ENCODE measurements at regions not wholly inside any gene's neighbourhood (a gene's known extent, or its start where the extent isn't known, plus 50 kb on each side); places are given as distances from the start of the nearest gene placed in this dataset.

DNA sequence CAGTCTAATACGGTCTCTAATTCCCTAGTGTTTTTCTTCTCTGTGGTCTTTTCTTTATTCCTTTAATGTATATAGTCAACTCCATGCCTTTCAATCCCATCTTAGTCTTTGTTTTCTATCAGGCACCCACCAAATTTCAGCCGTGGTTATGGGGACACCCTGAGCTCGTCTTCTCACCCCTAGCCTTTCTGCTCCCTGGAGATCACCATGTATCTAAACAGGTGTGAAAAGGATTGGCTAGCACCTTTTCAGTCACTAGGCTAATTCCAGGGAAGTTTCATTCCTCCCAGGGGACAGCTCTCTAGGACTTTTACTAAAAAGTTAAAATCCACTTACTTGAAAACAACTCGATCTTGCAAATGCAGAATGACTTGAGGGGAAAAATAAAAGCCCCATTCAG, 291.3 kb downstream of the ETNK1 start:
- DNase-seq = no peak

GRCh38 chr12:22916815-22917214, 291.8 kb downstream of the ETNK1 start:
- DNase-seq = no peak

- DNase-seq = peak; percentile 89
These were observed 294.9 kb downstream of the ETNK1 start for GRCh38 chr12:22919883-22920282.

- no peak for DNase-seq
These were observed 298.8 kb downstream of the ETNK1 start for GRCh38 chr12:22923768-22924167.

DNA sequence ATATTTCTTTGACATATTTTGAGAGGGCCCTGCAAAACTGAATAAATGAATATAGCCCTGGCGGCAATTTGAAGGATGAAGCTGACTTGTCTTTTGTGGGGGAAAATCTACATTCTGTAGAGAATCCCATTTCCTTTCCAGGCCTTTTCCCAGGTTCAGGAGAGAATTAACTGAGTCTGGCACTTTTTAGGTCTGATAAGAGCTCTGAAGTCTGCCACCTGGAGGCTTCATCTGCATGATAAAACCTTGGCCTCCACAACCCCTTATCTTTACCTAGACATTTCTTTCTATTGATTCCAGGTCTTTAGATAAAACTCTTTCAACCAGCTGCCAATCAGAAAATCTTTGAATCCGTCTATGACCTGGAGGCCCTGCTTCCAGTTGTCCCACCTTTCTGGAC, 299.4 kb downstream of the ETNK1 start:
- DNase-seq = no peak

GRCh38 chr12:22925623-22926022, 300.7 kb downstream of the ETNK1 start:
- DNase-seq = no peak

GRCh38 chr12:22932431-22932830, 307.5 kb downstream of the ETNK1 start:
- DNase-seq = no peak

- DNase-seq = no peak
These were observed 310.1 kb downstream of the ETNK1 start for GRCh38 chr12:22935090-22935489.

GRCh38 chr12:22935501-22935900, 310.5 kb downstream of the ETNK1 start:
- no peak for DNase-seq

- DNase-seq = no peak
These were observed 313.4 kb downstream of the ETNK1 start for GRCh38 chr12:22938323-22938722.

- no peak for DNase-seq
These were observed 326.2 kb downstream of the ETNK1 start for GRCh38 chr12:22951206-22951605.

DNA sequence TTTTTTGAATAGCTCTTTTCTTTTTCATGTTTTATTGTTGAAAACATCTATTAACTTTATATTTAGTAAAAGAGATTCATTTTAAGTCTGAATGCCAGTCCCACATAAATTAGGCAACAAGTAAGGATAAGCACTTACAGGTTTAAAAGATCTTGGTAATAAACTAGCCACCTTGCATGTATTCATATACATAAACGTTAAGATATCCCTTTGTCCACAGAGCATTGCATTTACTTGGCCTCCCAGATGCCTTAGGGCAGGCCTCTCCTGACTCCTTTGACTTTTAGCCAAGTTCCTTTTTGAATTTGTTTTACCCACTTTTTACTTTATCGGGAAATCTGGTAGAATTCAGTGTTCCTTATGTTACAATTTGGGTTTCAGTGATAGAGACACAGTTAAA, 331.7 kb downstream of the ETNK1 start:
- no peak for DNase-seq

DNA sequence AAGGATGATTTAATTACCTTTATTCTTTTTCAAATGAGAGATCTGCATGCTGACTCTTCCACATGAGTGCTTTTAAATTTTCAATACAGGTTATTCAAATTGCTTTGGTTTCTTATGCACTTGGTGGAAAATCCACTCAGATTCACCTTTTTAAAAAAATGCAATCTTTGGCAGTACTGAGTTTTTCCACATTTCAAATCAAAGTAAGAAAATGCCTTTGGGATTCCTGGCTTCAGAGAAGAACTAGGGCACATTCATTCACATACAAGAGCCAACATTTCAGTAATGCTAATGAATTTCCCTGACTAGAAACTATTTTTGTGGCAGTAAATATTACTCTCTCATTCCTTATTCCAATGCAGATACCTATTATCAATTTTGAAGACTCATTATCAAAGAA, 342.2 kb downstream of the ETNK1 start:
- DNase-seq = no peak

- DNase-seq = no peak
These were observed 344.6 kb downstream of the ETNK1 start for GRCh38 chr12:22969521-22969920.

DNA sequence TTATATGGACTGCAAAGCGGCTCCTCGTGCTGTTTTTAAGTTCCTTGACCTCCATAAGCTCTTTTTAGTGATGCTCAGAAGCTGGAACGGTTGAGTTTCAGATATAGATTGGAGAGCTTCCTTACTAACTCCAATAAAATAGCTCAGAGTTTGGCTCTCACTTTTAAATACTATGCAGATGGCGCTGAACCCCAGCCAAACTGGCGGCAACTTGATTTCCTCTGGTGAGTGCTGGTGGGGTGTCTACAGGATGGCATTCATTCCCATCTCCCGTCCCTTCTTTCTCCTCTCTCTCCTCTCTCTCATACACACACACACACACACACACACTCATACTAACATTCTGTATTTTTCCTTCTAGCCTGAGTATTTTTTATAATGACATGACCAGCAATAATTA, 346.3 kb downstream of the ETNK1 start:
- DNase-seq = no peak

GRCh38 chr12:22971701-22972191, 346.8 kb downstream of the ETNK1 start:
- DNase-seq = no peak

DNA sequence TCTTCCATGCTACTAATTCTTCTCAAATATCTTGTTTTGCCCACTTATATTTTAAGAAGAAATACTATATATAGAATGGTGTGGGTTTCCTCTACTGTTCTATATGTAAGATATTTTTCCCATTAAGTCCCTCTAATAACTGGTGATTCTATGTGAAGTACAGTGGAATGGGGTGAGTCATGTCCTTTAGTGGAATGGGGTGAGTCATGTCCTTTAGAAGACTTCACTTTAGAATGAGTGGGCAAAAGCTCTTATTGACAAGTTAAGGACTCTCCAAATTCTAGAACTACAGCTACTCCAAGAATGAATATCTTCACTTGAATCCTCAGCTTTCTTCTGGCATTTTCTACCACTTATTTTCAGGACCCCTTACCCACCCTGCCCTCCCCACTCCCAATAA, 349.9 kb downstream of the ETNK1 start:
- DNase-seq = peak; percentile 8

DNA sequence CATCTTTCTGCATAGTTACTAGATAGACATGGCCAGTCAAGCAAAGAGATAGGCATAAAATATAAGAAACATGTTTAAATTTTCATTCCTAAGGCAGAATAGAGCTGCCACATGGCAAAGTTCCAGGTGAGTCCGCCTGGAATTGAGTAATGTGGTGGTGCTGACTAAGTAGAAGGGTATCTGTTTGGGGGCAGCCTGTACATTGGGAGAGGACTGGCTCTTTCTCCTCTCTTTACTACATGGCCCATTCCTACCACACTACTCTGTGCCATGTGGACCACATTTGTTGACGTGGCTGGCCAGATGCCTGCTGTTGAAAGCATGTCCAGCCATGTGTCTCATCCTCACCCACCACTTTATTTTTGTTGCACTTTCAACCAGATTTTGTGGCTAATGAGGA, 354.0 kb downstream of the ETNK1 start:
- no peak for DNase-seq

GRCh38 chr12:22979854-22980469, 355.0 kb downstream of the ETNK1 start:
- DNase-seq = no peak

DNA sequence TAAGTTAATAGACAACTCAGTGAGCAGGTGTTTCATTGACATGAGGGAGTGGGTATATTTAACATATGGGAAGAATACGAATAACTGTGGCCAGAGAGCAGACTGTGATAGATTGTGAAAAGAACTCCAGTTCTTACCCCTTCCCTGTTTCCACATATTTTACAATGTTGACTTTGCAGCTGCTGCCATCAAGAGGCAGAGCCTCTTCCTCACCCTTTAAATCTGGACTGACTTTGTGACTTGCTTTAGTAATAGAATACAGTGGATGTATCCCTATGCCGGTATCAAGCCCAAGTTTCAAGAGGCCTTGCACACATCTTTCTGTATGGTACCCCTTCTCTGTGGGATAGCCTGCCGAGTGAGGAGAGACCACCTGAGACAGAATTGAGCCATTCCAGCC, 356.7 kb downstream of the ETNK1 start:
- peak; percentile 53 for DNase-seq

DNA sequence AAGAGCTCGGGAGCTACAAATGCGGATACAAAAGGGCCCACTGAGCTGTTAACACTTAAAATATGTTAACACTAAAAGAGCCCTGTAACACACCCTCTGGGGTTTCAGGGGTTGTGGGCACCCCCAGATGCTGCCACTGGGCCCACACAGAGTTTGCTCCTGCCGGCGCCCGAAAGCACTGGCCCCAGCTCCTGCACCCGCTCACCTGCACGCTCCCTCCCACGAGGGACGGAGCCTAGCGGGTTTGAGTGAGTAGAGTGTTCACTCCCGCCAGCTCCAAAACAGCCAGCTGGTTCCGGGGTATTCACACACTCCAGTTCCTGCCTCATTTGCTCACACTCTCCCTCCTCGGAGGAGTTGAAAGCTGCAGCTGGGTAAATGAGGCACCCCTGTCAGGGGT, 357.7 kb downstream of the ETNK1 start:
- DNase-seq = no peak

GRCh38 chr12:22986997-22987396, 362.0 kb downstream of the ETNK1 start:
- no peak for DNase-seq

DNA sequence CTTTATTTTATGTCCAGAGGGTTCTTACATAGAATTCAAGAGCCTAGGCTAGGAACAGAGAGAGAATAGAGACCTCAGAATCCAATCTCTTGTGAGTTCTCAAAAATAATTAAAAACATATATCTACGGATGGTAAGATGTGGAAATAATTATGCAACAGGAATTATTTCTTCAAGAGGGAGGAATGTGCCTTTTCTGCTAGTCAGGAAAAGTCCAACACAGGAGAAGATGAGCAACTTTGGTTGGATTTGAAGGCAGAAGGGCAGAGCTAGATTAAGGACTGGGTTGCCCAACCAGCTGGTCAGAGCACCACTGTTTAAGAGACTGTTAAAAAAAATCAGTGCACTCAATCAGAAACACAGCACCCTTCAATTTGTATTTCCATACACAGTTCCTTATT, 365.5 kb downstream of the ETNK1 start:
- no peak for DNase-seq

DNA sequence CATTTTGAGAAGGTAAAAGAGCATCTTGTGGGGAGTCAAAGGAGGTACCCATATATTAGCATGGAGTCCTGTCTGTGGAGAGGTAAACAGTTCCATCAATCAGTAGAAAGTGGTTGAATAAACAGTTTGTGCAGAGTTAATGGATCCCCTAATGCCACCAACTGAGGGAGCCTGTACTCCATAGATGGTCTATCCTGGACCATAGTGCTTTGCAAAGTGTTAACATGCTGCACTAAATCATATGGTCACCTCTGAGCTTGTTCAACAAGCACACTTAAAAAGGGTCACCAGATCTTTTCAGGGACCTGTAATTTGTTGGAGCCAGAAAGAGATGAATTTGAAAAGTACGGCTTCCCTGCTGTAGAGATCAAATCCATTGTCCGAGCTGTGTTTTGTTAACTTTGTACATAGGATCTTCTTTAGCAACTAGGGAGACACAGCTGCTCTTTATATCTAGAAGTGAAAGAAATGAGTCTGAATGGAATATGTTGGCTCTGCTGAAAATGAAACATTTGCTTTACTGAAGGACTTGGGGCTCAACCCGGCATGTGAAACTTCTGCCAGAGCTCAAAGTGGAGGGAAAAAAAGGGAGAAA, 366.4 kb downstream of the ETNK1 start:
- no peak for DNase-seq
